ENCODE measurements at regions not wholly inside any gene's neighbourhood (a gene's known extent, or its start where the extent isn't known, plus 50 kb on each side); places are given as distances from the start of the nearest gene placed in this dataset.

- no peak for FAIRE-seq
- no peak for DNase-seq (ENCODE audit: low spot score in 2 of 2)
Observed at GRCh38 chr2:41123341-41123740, 671.5 kb upstream of the SLC8A1 start.

DNA sequence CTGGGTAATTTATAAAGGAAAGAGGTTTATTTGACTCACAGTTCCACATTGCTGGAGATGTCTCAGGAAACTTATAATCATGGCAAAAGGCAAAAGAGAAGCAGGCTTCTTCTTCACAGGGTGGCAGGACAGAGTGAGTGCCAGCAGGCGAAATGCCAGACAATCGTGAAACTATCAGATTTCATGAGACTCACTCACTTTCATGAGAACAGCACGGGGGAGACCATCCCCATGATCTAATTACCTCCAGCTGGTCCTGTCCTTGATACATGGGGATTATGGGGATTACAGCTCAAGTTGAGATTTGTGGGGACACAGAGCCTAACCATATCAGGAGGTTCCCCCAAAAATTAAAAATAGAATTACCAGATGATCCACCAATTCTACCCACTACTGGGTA lies 675.5 kb upstream of the SLC8A1 start:
- no peak for FAIRE-seq
- DNase-seq (ENCODE audit: low spot score in 2 of 2), result no peak

- no peak for FAIRE-seq
- DNase-seq (ENCODE audit: low spot score in 2 of 2), result no peak
Observed at GRCh38 chr2:41129988-41130387, 678.1 kb upstream of the SLC8A1 start.

- no peak for DNase-seq (ENCODE audit: low spot score in 2 of 2)
- FAIRE-seq, result no peak
Observed at GRCh38 chr2:41137031-41137430, 685.1 kb upstream of the SLC8A1 start.

- FAIRE-seq, result no peak
- no peak for DNase-seq (ENCODE audit: low spot score in 2 of 2)
Observed at GRCh38 chr2:41141146-41141791, 689.4 kb upstream of the SLC8A1 start.

DNA sequence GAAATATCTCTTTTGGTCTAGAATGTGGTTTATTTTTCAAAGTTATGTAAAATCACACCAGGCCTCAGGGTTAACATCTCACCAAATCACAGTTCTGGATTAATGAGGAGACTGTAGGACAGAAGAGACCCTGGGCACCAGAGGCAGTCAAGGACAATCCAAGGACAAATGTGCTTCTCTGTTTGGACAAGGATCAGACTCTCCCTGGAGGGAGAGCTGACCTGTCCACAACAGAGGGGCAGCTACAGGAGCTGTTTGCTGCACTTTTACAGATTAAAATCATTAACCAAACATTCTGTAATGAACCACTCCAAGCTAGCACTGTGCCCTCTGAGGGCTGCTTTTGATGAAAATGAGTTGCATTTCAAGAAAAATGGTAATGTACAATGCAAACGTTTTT lies 690.6 kb upstream of the SLC8A1 start:
- no peak for DNase-seq (ENCODE audit: low spot score in 2 of 2)
- no peak for FAIRE-seq

DNA sequence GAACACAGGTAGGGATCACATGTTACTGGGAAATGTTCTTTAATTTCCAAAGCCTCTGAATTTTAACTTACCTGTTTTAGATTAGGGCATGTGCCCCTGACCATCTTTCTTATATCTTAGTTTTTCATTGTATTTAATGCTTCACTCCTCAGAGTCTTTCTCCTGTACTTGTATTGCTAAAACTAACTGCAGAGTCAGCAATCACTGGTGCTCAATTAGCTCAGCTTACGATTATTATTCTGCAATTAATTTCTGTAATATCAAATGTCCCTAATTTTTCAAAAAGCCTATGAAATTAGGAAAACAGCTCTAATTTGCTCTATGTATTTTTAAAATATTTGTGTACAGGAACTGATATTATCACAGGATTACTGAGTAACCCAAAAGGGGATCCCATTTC lies 693.2 kb upstream of the SLC8A1 start:
- no peak for FAIRE-seq

GRCh38 chr2:41149054-41149453 lies 697.2 kb upstream of the SLC8A1 start:
- DNase-seq (ENCODE audit: low spot score in 2 of 2) (no peak), FAIRE-seq (peak; percentile 3)

More for the DNA sequence above, 693.2 kb upstream of the SLC8A1 start:
- no peak for DNase-seq (ENCODE audit: low spot score in 2 of 2)

- DNase-seq (ENCODE audit: low spot score in 2 of 2), result no peak
Observed at GRCh38 chr2:41151746-41152145, 699.9 kb upstream of the SLC8A1 start.

DNA sequence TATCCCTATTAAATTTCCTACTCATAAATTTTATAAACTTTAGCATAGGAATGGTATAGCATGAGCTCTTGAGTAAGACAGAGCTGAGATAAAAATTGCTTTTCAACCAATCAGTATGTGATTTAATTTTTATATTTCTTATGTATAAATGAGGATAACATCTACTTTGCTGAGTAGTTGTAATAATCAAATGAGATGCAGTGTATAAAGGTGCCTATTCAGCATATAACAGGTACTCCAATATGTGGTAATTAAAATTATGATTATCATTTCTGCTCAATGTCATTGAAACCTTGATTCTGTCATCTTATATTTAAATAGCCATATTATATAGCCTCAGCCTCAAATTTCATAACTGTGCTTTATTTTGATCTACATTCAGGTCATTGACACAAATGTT lies 700.4 kb upstream of the SLC8A1 start:
- no peak for DNase-seq (ENCODE audit: low spot score in 2 of 2)
- FAIRE-seq, result no peak

More at GRCh38 chr2:41151746-41152145, 699.9 kb upstream of the SLC8A1 start:
- FAIRE-seq, result no peak

DNA sequence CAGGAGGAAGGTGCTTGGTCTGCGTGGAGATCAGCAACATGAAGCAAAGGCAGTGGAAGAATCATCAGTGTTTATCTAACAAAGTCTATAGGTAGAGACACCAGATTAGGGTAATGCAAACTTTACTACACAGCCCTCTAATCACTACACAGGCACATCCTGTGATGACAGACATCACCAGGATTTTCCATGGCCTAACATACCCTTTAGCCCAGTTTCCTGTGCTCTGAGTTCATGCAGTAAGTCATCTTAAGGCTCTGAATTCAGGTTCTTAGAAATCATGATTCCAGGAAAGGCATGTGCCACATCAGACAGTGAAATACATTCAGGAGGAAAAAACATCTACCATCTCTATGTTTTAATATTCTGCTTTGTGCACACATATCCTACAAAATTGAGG lies 708.5 kb upstream of the SLC8A1 start:
- no peak for FAIRE-seq

DNA sequence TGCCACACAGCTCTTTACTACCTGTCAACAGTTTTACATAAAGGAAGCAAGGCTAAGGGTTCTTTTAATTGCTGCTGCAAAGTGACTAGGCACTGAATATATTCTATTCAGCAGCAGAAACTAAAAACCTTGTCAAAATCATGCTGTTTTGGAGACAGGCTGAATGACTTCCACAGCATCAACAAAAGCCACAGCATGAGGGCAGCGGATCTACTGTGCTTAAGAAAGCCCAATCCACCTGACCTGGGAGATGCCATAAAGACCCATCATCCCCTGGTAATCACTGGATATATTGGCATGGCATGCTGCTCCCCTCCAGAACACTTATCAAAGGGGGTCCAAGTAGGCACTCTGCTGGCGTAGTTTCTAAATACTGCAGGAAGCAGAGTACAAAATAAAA lies 715.1 kb upstream of the SLC8A1 start:
- DNase-seq (ENCODE audit: low spot score in 2 of 2) (no peak), FAIRE-seq (no peak)

More for the DNA sequence above, 708.5 kb upstream of the SLC8A1 start:
- no peak for DNase-seq (ENCODE audit: low spot score in 2 of 2)

- no peak for FAIRE-seq
- DNase-seq (ENCODE audit: low spot score in 2 of 2), result no peak
Observed at GRCh38 chr2:41169744-41170143, 717.9 kb upstream of the SLC8A1 start.

- no peak for FAIRE-seq
- no peak for DNase-seq (ENCODE audit: low spot score in 2 of 2)
Observed at GRCh38 chr2:41170589-41170988, 718.7 kb upstream of the SLC8A1 start.

- no peak for FAIRE-seq
- DNase-seq (ENCODE audit: low spot score in 2 of 2), result no peak
Observed at GRCh38 chr2:41180387-41180786, 728.5 kb upstream of the SLC8A1 start.

DNA sequence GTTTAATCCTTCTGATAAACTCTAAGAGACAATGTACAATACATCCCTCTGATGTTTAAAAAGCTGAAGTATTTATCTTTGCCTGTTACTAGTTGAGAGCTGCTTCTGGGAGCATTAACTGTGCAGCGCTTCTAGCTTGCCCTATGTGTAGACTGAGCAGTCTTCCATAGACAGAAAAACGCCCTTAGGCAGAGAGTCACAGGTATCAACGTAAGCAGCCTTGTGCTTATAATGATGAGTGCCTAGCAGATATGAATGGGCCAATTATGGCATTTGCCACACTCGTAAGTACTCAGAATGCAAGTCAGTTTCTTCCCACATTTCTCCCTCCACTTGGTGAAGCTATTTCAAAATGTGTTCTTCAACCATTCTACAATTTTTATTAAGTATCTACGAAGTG lies 731.1 kb upstream of the SLC8A1 start:
- no peak for DNase-seq (ENCODE audit: low spot score in 2 of 2)
- FAIRE-seq, result no peak

DNA sequence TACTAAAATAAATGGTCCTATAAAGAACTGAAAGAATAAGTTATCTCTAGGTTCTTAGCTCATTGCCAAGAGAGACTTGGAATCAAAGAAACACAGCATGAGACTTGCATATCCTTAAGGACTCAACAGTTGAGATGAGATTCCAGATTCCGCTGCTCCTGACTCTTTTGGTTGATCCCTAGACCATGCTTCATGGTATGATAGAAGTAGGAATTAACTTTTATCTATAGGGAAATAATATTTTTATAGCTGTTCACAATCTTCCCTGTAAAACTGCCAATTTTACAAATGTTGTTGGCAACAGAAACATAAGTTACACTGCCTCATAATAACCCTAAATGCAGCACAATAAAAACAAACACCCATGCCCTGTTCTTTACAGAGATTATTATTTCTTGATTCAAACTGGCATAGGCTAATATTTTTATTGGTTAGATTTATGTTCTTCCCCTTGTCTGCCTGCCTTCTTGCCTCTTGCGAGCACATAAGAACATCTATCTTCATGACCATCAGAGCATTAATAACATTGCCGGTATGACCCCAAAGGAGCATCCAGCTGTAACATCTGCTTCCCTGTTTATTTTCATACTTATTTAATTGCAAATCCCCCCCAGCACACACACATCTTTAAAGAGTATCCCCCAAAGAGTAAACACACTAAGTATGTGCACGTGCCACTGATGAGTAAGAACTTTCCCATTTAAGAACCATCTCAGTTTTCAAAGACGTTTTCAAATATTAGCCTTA lies 735.7 kb upstream of the SLC8A1 start:
- FAIRE-seq (no peak), DNase-seq (ENCODE audit: low spot score in 2 of 2) (no peak)

DNA sequence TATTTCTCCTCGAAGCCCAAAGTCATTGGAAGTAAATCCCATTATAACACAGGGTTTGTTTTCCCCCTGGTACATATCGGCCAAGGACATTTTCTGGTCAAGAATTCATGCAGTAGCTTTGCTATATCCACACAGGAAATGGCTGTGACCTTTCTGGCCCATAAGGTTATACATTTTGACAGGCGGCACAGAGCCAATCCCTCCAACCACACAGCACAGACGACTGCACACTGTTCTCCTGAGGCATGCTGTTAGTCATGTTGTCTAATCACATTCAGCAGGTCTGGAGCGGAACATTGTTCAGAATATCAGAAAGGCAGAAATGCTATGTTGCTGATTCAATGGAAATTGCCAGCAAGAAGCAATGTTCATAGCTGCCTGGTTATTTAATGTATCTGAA lies 742.3 kb upstream of the SLC8A1 start:
- no peak for FAIRE-seq
- no peak for DNase-seq (ENCODE audit: low spot score in 2 of 2)

DNA sequence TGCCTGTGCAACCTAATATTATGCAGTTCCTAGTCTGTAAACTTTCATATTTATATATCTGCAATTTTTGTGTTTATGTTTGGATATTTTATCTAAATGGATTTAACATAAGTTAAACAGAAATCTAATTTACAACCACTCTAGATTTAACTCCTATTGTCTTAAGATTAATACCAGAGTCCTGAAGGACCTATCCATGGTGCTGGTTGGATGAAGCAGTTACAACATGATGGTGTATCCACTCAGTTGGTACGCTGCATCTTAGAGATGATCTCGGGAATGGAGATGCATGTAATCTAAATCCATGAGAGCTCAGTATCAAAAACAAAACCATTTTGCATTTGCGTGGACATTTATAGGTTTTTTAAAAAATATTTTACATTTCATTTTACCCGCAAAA lies 745.9 kb upstream of the SLC8A1 start:
- FAIRE-seq, result no peak
- DNase-seq (ENCODE audit: low spot score in 2 of 2), result no peak

DNA sequence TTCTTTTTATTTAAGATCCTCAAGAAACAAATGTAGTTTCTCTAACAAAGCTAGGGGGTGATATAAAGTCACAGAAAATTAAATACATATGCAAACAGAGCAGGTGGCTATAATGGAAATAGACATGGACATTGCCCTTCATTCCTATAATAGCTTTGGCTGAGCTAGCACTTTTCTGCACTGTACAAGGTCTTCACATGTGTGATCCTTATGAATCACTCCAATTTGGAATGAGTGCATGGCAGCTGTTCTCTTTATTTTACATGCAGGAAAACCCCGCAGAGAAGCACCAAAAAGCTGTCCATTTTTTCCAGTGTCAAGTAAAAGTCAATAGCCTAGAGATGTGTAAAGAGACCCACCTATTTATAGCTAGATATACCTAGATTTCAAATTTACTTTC lies 747.4 kb upstream of the SLC8A1 start:
- no peak for FAIRE-seq
- no peak for DNase-seq (ENCODE audit: low spot score in 2 of 2)

- no peak for DNase-seq (ENCODE audit: low spot score in 2 of 2)
- FAIRE-seq, result no peak
Observed at GRCh38 chr2:41204315-41204714, 752.4 kb upstream of the SLC8A1 start.

GRCh38 chr2:41206004-41206403 lies 754.1 kb upstream of the SLC8A1 start:
- FAIRE-seq (no peak), DNase-seq (ENCODE audit: low spot score in 2 of 2) (no peak)
